ENCODE measurements at regions not wholly inside any gene's neighbourhood (a gene's known extent, or its start where the extent isn't known, plus 50 kb on each side); places are given as distances from the start of the nearest gene placed in this dataset.

DNA sequence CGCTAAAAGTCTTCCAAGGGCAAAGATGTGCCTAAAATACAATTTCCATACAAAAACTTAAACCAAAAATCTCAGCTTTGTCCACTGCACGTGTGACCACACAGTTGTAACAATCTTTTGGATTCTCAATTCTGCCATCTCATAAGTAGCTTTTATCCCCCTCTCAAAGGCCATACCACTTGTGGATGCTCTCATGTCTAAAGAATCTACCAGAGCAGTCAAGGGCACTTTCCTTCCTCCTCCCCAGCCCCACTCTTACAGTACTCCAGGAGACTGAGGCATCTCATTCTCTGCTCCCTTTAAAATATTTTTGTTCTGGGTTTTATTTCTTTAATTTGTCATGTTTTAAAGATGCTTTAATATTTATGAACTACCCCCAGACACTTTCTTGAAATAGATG lies 102.3 kb upstream of the PFN2 start:
- Mint-ChIP-seq H3K9me3 (peaks cover 17% of the 10 kb centered on the region), H3K36me3 (peaks cover 5% of the 10 kb centered on the region), H3K27ac (no peak overlapping the region), H3K27me3 (ENCODE audit: low read depth) (peaks cover 5% of the 10 kb centered on the region; the same call in 1 of the 2 replicates), H3K4me3 (no peak overlapping the region), H3K4me1 (peaks cover 10% of the 10 kb centered on the region)
- ATAC-seq (no peak), DNase-seq (ENCODE audit: low spot score) (no peak)
- ChIA-PET POLR2A (no interaction called here), CTCF (interaction anchor here (0.9 kb wide), 1 partner anchor 109 kb away, joined by 3 read pairs; no protein-coding TSS in a partner anchor)
- TF ChIP-seq, protein P1, sequence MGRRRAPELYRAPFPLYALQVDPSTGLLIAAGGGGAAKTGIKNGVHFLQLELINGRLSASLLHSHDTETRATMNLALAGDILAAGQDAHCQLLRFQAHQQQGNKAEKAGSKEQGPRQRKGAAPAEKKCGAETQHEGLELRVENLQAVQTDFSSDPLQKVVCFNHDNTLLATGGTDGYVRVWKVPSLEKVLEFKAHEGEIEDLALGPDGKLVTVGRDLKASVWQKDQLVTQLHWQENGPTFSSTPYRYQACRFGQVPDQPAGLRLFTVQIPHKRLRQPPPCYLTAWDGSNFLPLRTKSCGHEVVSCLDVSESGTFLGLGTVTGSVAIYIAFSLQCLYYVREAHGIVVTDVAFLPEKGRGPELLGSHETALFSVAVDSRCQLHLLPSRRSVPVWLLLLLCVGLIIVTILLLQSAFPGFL (CRISPR knock-in tag; IDR thresholded peaks at IDR 0.05; ENCODE audit: borderline replicate concordance): no peak

DNA sequence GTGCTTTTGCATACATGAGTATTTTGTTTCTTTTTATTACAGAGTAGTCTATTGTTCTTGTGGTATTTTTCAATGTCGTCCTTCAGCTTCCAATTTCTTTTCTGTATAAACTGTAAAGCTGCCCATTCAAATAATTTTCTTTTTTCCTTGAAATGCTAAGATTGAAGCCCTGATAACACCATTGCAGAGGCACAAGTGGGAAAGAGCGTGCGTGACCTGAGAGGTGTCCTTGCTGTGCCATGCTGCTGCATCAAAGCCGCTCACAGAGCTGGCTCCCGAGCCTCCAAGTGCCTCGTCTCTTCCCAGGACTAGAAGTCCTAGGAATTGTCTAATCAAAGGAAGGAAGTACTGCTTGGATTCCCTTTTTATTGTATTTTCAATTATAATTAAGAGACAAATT lies 101.9 kb upstream of the PFN2 start:
- Mint-ChIP-seq H3K27ac (no peak overlapping the region), H3K9me3 (peaks cover 17% of the 10 kb centered on the region), H3K4me3 (no peak overlapping the region), H3K27me3 (ENCODE audit: low read depth) (peaks cover 5% of the 10 kb centered on the region; the same call in 1 of the 2 replicates), H3K36me3 (peaks cover 5% of the 10 kb centered on the region), H3K4me1 (peaks cover 11% of the 10 kb centered on the region)
- TF ChIP-seq, protein P2, sequence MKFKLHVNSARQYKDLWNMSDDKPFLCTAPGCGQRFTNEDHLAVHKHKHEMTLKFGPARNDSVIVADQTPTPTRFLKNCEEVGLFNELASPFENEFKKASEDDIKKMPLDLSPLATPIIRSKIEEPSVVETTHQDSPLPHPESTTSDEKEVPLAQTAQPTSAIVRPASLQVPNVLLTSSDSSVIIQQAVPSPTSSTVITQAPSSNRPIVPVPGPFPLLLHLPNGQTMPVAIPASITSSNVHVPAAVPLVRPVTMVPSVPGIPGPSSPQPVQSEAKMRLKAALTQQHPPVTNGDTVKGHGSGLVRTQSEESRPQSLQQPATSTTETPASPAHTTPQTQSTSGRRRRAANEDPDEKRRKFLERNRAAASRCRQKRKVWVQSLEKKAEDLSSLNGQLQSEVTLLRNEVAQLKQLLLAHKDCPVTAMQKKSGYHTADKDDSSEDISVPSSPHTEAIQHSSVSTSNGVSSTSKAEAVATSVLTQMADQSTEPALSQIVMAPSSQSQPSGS (CRISPR knock-in tag; IDR thresholded peaks at IDR 0.05; ENCODE audit: borderline replicate concordance, low read depth): no peak
- TF ChIP-seq ESRRA (CRISPR knock-in tag; IDR thresholded peaks at IDR 0.05; ENCODE audit: borderline replicate concordance) (no peak), TEAD4 (CRISPR knock-in tag; IDR thresholded peaks at IDR 0.05) (no peak), TP53 (CRISPR knock-in tag; IDR thresholded peaks at IDR 0.05) (no peak), ATF1 (CRISPR knock-in tag; IDR thresholded peaks at IDR 0.05) (no peak), RORB (CRISPR knock-in tag; IDR thresholded peaks at IDR 0.05) (no peak), ZNF671 (CRISPR knock-in tag; IDR thresholded peaks at IDR 0.05) (no peak), TCF7 (CRISPR knock-in tag; IDR thresholded peaks at IDR 0.05; ENCODE audit: low read depth) (no peak), CBFB (CRISPR knock-in tag; IDR thresholded peaks at IDR 0.05; ENCODE audit: low read depth) (no peak), ZNF317 (CRISPR knock-in tag; IDR thresholded peaks at IDR 0.05; ENCODE audit: borderline replicate concordance, low read depth) (no peak), NR3C1 (CRISPR knock-in tag; conservative IDR thresholded peaks at IDR 0.05; ENCODE audit: low read depth) (no peak), SOX15 (CRISPR knock-in tag; IDR thresholded peaks at IDR 0.05) (no peak), ZNF121 (CRISPR knock-in tag; IDR thresholded peaks at IDR 0.05) (no peak)
- TF ChIP-seq, protein P3, sequence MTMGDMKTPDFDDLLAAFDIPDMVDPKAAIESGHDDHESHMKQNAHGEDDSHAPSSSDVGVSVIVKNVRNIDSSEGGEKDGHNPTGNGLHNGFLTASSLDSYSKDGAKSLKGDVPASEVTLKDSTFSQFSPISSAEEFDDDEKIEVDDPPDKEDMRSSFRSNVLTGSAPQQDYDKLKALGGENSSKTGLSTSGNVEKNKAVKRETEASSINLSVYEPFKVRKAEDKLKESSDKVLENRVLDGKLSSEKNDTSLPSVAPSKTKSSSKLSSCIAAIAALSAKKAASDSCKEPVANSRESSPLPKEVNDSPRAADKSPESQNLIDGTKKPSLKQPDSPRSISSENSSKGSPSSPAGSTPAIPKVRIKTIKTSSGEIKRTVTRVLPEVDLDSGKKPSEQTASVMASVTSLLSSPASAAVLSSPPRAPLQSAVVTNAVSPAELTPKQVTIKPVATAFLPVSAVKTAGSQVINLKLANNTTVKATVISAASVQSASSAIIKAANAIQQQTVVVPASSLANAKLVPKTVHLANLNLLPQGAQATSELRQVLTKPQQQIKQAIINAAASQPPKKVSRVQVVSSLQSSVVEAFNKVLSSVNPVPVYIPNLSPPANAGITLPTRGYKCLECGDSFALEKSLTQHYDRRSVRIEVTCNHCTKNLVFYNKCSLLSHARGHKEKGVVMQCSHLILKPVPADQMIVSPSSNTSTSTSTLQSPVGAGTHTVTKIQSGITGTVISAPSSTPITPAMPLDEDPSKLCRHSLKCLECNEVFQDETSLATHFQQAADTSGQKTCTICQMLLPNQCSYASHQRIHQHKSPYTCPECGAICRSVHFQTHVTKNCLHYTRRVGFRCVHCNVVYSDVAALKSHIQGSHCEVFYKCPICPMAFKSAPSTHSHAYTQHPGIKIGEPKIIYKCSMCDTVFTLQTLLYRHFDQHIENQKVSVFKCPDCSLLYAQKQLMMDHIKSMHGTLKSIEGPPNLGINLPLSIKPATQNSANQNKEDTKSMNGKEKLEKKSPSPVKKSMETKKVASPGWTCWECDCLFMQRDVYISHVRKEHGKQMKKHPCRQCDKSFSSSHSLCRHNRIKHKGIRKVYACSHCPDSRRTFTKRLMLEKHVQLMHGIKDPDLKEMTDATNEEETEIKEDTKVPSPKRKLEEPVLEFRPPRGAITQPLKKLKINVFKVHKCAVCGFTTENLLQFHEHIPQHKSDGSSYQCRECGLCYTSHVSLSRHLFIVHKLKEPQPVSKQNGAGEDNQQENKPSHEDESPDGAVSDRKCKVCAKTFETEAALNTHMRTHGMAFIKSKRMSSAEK (CRISPR knock-in tag; IDR thresholded peaks at IDR 0.05; ENCODE audit: borderline replicate concordance): no peak
- TF ChIP-seq, protein P4, sequence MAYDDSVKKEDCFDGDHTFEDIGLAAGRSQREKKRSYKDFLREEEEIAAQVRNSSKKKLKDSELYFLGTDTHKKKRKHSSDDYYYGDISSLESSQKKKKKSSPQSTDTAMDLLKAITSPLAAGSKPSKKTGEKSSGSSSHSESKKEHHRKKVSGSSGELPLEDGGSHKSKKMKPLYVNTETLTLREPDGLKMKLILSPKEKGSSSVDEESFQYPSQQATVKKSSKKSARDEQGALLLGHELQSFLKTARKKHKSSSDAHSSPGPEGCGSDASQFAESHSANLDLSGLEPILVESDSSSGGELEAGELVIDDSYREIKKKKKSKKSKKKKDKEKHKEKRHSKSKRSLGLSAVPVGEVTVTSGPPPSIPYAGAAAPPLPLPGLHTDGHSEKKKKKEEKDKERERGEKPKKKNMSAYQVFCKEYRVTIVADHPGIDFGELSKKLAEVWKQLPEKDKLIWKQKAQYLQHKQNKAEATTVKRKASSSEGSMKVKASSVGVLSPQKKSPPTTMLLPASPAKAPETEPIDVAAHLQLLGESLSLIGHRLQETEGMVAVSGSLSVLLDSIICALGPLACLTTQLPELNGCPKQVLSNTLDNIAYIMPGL (CRISPR knock-in tag; IDR thresholded peaks at IDR 0.05): no peak
- TF ChIP-seq, protein P5, sequence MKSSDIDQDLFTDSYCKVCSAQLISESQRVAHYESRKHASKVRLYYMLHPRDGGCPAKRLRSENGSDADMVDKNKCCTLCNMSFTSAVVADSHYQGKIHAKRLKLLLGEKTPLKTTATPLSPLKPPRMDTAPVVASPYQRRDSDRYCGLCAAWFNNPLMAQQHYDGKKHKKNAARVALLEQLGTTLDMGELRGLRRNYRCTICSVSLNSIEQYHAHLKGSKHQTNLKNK (CRISPR knock-in tag; IDR thresholded peaks at IDR 0.05): no peak
- ATAC-seq (no peak), DNase-seq (ENCODE audit: low spot score) (no peak)
- CTCF ChIA-PET: interaction anchor here (0.9 kb wide), 1 partner anchor 109 kb away, joined by 3 read pairs; no protein-coding TSS in a partner anchor
- POLR2A ChIA-PET: no interaction called here
